Osteocyte (in vitro differentiated cells): ENCODE measurements at regions not wholly inside any gene's neighbourhood (a gene's known extent, or its start where the extent isn't known, plus 50 kb on each side); places are given as distances from the start of the nearest gene placed in this dataset.
"Not testable (repeated sequence)": the region's sequence is repeated elsewhere in the genome, so short reads cannot be mapped to it uniquely, and the experiment has no call there.

ENCODE experiments used
- DNase-seq: peaks from one replicate; pipeline ENCODE4 v3.0.0; 2021; ENCODE audit warnings: mixed read lengths; ENCODE audit not compliant: unreplicated experiment; ENCODE audit errors: extremely low spot score
- H3K27ac Mint-ChIP-seq: one replicate; pipeline ENCODE4 v1.8.0; 2021; ENCODE audit warnings: mild to moderate bottlenecking, mixed read lengths; ENCODE audit not compliant: unreplicated experiment
- H3K27me3 Mint-ChIP-seq: one replicate; pipeline ENCODE4 v1.8.0; 2021; ENCODE audit warnings: mixed read lengths; ENCODE audit not compliant: unreplicated experiment
- H3K36me3 Mint-ChIP-seq: one replicate; pipeline ENCODE4 v1.8.0; 2021; ENCODE audit warnings: mixed read lengths; ENCODE audit not compliant: unreplicated experiment
- H3K4me1 Mint-ChIP-seq: one replicate; pipeline ENCODE4 v1.8.0; 2021; ENCODE audit warnings: mixed read lengths; ENCODE audit not compliant: unreplicated experiment
- H3K4me3 Mint-ChIP-seq: one replicate; pipeline ENCODE4 v1.8.0; 2021; ENCODE audit warnings: mild to moderate bottlenecking, moderate library complexity, mixed read lengths; ENCODE audit not compliant: unreplicated experiment
- H3K9me3 Mint-ChIP-seq: one replicate; pipeline ENCODE4 v1.8.0; 2021; ENCODE audit warnings: mixed read lengths; ENCODE audit not compliant: unreplicated experiment
- TF ChIP-seq, protein P1 (sequence below): fragments of 200-600 bp; sonication (generic); IDR thresholded peaks from 2 replicates; pipeline ENCODE4 v1.5.0; 2021; ENCODE audit warnings: antibody characterized with exemption, mild to moderate bottlenecking, moderate library complexity

DNA sequence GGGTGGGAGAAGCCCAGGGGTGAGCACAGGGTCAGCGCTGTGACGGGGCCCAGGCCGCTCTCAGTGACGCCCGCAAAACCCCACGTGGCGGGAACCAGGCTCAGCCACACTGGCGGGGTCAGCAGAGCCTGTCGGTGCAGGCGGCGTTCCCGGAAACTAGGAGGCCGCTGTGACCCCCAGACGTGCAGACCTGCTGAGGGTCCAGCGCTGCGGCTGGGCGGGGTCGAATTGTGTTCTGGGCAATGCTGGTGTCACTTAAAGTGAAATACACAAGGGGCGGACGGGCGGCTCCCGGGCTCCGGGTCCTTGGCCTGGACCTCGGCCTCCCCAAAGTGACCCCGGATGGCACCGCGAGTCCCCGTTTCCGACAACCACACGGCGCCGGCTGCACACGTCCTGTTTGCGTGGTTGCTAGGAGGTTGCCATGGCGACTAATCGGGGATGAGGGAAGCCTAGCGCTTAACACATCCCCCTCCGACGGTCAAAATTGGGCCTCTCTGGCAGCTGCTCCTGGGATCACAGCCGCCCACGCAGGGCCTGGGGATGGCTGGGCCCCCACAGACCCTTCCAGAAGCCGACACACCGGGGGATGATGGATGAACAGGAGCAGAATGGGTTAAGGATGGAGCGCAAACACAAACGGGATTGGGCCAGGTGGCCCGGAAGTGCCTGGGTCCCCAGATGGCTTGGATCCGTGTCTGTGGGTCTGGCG lies 81.7 kb upstream of the PRR5 start:
- no peaks in the 10 kb centered on the region for H3K4me1 Mint-ChIP-seq
- no peak overlapping the region for H3K4me3 Mint-ChIP-seq
- DNase-seq, result peak; percentile 84
- no peak overlapping the region for H3K27ac Mint-ChIP-seq
- H3K27me3 Mint-ChIP-seq, result no peaks in the 10 kb centered on the region
- TF ChIP-seq, protein P1, sequence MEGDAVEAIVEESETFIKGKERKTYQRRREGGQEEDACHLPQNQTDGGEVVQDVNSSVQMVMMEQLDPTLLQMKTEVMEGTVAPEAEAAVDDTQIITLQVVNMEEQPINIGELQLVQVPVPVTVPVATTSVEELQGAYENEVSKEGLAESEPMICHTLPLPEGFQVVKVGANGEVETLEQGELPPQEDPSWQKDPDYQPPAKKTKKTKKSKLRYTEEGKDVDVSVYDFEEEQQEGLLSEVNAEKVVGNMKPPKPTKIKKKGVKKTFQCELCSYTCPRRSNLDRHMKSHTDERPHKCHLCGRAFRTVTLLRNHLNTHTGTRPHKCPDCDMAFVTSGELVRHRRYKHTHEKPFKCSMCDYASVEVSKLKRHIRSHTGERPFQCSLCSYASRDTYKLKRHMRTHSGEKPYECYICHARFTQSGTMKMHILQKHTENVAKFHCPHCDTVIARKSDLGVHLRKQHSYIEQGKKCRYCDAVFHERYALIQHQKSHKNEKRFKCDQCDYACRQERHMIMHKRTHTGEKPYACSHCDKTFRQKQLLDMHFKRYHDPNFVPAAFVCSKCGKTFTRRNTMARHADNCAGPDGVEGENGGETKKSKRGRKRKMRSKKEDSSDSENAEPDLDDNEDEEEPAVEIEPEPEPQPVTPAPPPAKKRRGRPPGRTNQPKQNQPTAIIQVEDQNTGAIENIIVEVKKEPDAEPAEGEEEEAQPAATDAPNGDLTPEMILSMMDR, result no peak
- H3K9me3 Mint-ChIP-seq, result peaks cover under 1% of the 10 kb centered on the region
- no peaks in the 10 kb centered on the region for H3K36me3 Mint-ChIP-seq

DNA sequence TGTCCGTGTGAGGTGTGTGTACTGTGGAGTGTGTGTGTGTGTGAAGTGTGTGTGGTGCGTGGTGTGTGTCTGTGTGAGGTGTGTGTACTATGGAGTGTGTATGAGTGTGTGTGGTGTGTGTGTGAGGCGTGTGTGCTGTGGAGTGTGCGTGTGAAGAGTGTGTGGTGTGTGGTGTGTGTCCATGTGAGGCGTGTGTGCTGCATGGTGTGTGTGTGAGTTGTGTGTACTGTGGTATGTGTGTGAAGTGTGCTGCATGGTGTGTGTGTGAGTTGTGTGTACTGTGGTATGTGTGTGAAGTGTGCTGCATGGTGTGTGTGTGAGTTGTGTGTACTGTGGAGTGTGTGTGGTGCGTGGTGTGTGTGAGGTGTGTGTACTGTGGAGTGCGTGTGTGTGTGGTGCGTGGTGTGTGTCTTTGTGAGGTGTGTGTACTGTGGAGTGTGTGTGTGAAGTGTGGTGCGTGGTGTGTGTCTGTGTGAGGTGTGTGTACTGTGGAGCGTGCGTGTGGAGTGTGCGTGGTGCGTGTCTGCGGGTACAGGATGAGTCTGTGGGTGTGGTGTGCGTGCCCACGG lies 82.4 kb upstream of the PRR5 start:
- H3K4me3 Mint-ChIP-seq, H3K9me3 Mint-ChIP-seq, H3K27me3 Mint-ChIP-seq, H3K4me1 Mint-ChIP-seq, H3K27ac Mint-ChIP-seq, H3K36me3 Mint-ChIP-seq, DNase-seq: not testable (repeated sequence)

DNA sequence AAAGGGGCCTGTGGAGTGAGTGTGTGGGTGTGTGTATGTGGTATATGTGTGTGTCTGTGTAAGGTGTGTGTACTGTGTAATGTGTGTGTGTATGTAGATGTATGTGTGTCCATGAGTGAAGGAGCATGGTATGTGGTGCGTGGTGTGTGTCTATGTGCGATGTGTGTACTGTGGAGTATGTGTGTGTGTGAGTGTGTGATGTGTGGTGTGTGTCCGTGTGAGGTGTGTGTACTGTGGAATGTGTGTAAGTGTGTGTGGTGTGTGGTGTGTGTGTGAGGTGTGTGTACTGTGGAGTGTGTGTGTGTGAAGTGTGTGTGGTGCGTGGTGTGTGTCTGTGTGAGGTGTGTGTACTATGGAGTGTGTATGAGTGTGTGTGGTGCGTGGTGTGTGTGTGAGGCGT lies 83.1 kb upstream of the PRR5 start:
- not testable (repeated sequence) for H3K27me3 Mint-ChIP-seq, H3K9me3 Mint-ChIP-seq

DNA sequence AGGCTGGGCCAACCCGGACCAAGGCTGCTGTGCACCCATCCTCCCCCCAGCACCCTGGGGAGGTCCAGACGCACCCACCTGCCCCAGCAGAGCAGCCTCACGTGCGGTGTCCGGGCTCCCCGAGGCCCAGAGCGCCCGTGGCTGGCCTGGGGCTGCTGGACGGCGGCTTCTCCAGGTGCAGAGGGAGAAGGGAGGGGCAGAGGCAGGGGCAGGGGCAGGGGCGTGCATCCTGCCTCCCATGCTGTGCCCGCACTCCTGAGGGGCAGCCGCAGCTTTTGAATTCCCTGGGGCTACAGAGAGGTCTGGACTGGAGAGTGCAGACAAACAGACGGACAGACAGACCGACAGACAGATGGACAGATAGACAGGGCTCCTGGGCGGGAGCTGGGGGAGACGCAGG lies 83.6 kb upstream of the PRR5 start:
- no peak overlapping the region for H3K4me3 Mint-ChIP-seq
- H3K4me1 Mint-ChIP-seq, result no peaks in the 10 kb centered on the region
- H3K27ac Mint-ChIP-seq, result no peak overlapping the region
- H3K9me3 Mint-ChIP-seq, result peaks cover 7% of the 10 kb centered on the region
- no peaks in the 10 kb centered on the region for H3K27me3 Mint-ChIP-seq
- TF ChIP-seq, protein P1, result no peak
- peak; percentile 79 for DNase-seq
- H3K36me3 Mint-ChIP-seq, result no peaks in the 10 kb centered on the region

More for the DNA sequence above, 83.1 kb upstream of the PRR5 start:
- not testable (repeated sequence) for H3K4me1 Mint-ChIP-seq, H3K4me3 Mint-ChIP-seq, H3K27ac Mint-ChIP-seq, H3K36me3 Mint-ChIP-seq, DNase-seq

DNA sequence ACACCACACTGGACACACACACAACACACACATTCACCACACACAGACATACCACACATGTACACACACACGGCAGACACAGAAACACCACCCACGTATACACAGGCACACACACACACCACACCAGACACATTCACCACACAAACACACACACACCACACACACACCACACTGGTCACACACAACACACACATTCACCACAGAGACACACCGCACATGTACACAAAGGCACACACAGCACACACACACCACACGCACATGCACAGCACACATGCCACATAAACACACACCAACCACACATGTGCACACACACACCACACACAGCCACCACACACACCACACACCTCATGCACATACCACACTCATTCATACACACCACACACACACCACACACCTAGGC lies 84.2 kb upstream of the PRR5 start:
- H3K9me3 Mint-ChIP-seq, result peaks cover 7% of the 10 kb centered on the region
- H3K27me3 Mint-ChIP-seq, result no peaks in the 10 kb centered on the region
- H3K36me3 Mint-ChIP-seq, result no peaks in the 10 kb centered on the region
- H3K27ac Mint-ChIP-seq, result no peak overlapping the region
- no peak overlapping the region for H3K4me3 Mint-ChIP-seq
- TF ChIP-seq, protein P1, result no peak
- DNase-seq, result no peak
- no peaks in the 10 kb centered on the region for H3K4me1 Mint-ChIP-seq

DNA sequence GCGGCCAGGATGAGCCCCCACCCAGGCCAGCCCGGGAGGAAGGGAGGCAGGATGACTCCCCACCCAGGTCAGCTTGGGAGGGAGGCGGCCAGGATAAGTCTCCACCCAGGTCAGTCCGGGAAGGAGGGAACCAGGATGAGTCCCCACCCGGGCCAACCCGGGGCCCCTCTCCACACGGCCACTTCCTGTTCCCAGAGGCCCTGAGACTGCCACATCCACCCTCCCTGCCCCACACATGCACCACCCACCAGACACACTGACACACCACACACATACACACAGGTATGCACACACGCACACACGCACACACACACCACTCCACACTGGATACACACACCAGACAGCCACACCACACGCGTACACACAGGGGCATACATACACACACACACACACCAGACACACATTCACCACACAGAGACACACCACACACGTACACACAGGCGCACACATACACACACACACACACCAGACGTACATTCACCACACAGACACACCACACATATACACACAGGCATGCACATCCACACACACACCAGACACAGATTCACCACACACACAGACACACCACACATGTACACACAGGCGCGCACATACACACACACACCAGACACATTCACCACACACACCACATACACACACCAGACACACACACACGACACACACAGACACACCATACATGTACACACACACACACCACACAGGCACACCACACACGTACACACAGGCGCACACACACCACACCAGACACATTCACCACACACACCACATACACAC lies 84.9 kb upstream of the PRR5 start:
- Mint-ChIP-seq H3K27me3 (no peaks in the 10 kb centered on the region), H3K36me3 (no peaks in the 10 kb centered on the region), H3K27ac (no peak overlapping the region), H3K9me3 (peaks cover 7% of the 10 kb centered on the region), H3K4me1 (no peaks in the 10 kb centered on the region), H3K4me3 (no peak overlapping the region)
- DNase-seq, result peak; percentile 78
- TF ChIP-seq, protein P1, result no peak
